BJ (cell line): ENCODE measurements at regions not wholly inside any gene's neighbourhood (a gene's known extent, or its start where the extent isn't known, plus 50 kb on each side); places are given as distances from the start of the nearest gene placed in this dataset.

Source experiments
- CTCF ChIA-PET: fragments of 350-600 bp; formaldehyde crosslinking; extraction: SDS; loops from one replicate; lab custom pipeline; 2021; ENCODE audit warnings: antibody characterized with exemption, inconsistent platforms; lab: Yijun Ruan, JAX
- POLR2A ChIA-PET: fragments of 300-600 bp; sonication (Branson Sonifier 250); formaldehyde crosslinking; extraction: SDS; loops from one replicate; lab custom pipeline; 2021; ENCODE audit warnings: antibody characterized with exemption; lab: Charles Lee
- DNase-seq: peaks from one replicate; pipeline ENCODE4 v3.0.0-alpha.2; 2011; ENCODE audit warnings: low read depth
- H3K27me3 ChIP-seq: 2 replicates; pipeline ENCODE4 v1.6.0; 2011; ENCODE audit warnings: low read length; ENCODE audit not compliant: control insufficient read depth, insufficient read depth
- H3K36me3 ChIP-seq: 2 replicates; pipeline ENCODE4 v1.5.1; 2011; ENCODE audit warnings: low read length; ENCODE audit not compliant: control insufficient read depth, insufficient read depth
- H3K4me3 ChIP-seq: 2 replicates; pipeline ENCODE4 v1.5.1; 2011; ENCODE audit warnings: low read depth, mild to moderate bottlenecking, control low read depth, low read length
- CTCF ChIP-seq: IDR thresholded peaks from 2 replicates; pipeline ENCODE4 v1.5.1; 2011; ENCODE audit warnings: low read depth, mild to moderate bottlenecking, control low read depth, inconsistent platforms, low read length, moderate library complexity; ENCODE audit not compliant: insufficient read depth

- TF ChIP-seq CTCF, result no peak
- POLR2A ChIA-PET, result no interaction called here
Observed at GRCh38 chr6:18720075-18720474, 332.9 kb downstream of the RNF144B start.

GRCh38 chr6:18724056-18724455 lies 336.9 kb downstream of the RNF144B start:
- CTCF ChIA-PET, result no interaction called here
- POLR2A ChIA-PET, result no interaction called here
- TF ChIP-seq CTCF, result no peak
- Histone ChIP-seq H3K27me3 (no peaks in the 10 kb centered on the region), H3K36me3 (no peaks in the 10 kb centered on the region), H3K4me3 (no peak overlapping the region)
- no peak for DNase-seq

More at GRCh38 chr6:18720075-18720474, 332.9 kb downstream of the RNF144B start:
- no peak for DNase-seq
- H3K4me3 ChIP-seq, result no peak overlapping the region
- CTCF ChIA-PET, result no interaction called here
- H3K36me3 ChIP-seq, result no peaks in the 10 kb centered on the region
- no peaks in the 10 kb centered on the region for H3K27me3 ChIP-seq

GRCh38 chr6:18725449-18725848 lies 338.3 kb downstream of the RNF144B start:
- ChIA-PET POLR2A (no interaction called here), CTCF (no interaction called here)
- Histone ChIP-seq H3K36me3 (no peaks in the 10 kb centered on the region), H3K27me3 (no peaks in the 10 kb centered on the region), H3K4me3 (no peak overlapping the region)
- no peak for TF ChIP-seq CTCF
- DNase-seq, result no peak

GRCh38 chr6:18733921-18734550 lies 346.9 kb downstream of the RNF144B start:
- no peaks in the 10 kb centered on the region for H3K36me3 ChIP-seq
- H3K4me3 ChIP-seq, result no peak overlapping the region
- ChIA-PET CTCF (no interaction called here), POLR2A (no interaction called here)
- no peaks in the 10 kb centered on the region for H3K27me3 ChIP-seq
- TF ChIP-seq CTCF, result no peak
- DNase-seq, result no peak

GRCh38 chr6:18741741-18742140 lies 354.6 kb downstream of the RNF144B start:
- no peak for TF ChIP-seq CTCF
- ChIA-PET CTCF (no interaction called here), POLR2A (no interaction called here)
- Histone ChIP-seq H3K27me3 (no peaks in the 10 kb centered on the region), H3K36me3 (no peaks in the 10 kb centered on the region), H3K4me3 (no peak overlapping the region)
- no peak for DNase-seq
